Astrocyte (in vitro differentiated cells and primary cell): ENCODE measurements at regions not wholly inside any gene's neighbourhood (a gene's known extent, or its start where the extent isn't known, plus 50 kb on each side); places are given as distances from the start of the nearest gene placed in this dataset.

ENCODE experiments used
- CTCF ChIP-seq: IDR thresholded peaks from 2 replicates; pipeline ENCODE4 v1.5.1; 2011; ENCODE audit warnings: low read depth, mild to moderate bottlenecking, inconsistent platforms, low read length, moderate library complexity; ENCODE audit not compliant: insufficient read depth
- EZH2 ChIP-seq: IDR thresholded peaks from 2 replicates; pipeline ENCODE4 v1.6.1; 2012; ENCODE audit warnings: mild to moderate bottlenecking, low read length, inconsistent platforms; ENCODE audit not compliant: insufficient read depth

- no peak for TF ChIP-seq CTCF
- no peak for TF ChIP-seq EZH2
These were observed 170.2 kb downstream of the SUCNR1 start for GRCh38 chr3:152043620-152044019.
